CD4-positive, alpha-beta T cell (primary cell): ENCODE measurements at regions not wholly inside any gene's neighbourhood (a gene's known extent, or its start where the extent isn't known, plus 50 kb on each side); places are given as distances from the start of the nearest gene placed in this dataset.
"Not testable (repeated sequence)": the region's sequence is repeated elsewhere in the genome, so short reads cannot be mapped to it uniquely, and the experiment has no call there.

Source experiments
- ATAC-seq: fragments of 200-7000 bp; cut with Tn5 transposase; one replicate; pipeline ENCODE4 v1.10.0; 2022; ENCODE audit warnings: mild to moderate bottlenecking; ENCODE audit not compliant: poor library complexity
- CTCF ChIA-PET: fragments of 350-600 bp; sonication (Branson Sonifier 250); formaldehyde crosslinking; loops from one replicate; lab custom pipeline; 2021; ENCODE audit warnings: antibody characterized with exemption, inconsistent platforms; lab: Charles Lee
- POLR2A ChIA-PET: fragments of 350-600 bp; sonication (Branson Sonifier 250); formaldehyde crosslinking; loops from one replicate; lab custom pipeline; 2021; ENCODE audit warnings: antibody characterized with exemption, inconsistent platforms; lab: Charles Lee
- DNase-seq, 14 experiments: peaks; one replicate each; pipeline ENCODE4 v3.0.0-alpha.2; 2013 to 2020; ENCODE audit warnings: mixed read lengths in 2 of 14
- H3K27ac ChIP-seq, 2 donors: one replicate each; pipeline versions ENCODE4 v1.5.1 to v1.7.0; 2013; ENCODE audit warnings: low read length in 2 of 2, low read depth in 1 of 2, mild to moderate bottlenecking in 1 of 2
- H3K27me3 ChIP-seq, 2 experiments: 1 replicate in 1 of 2; 2 replicates in 1 of 2; pipeline versions ENCODE4 v1.6.1 to v1.7.0; 2013; ENCODE audit warnings: low read length in 2 of 2, control low read depth in 1 of 2, mild to moderate bottlenecking in 1 of 2, moderate library complexity in 1 of 2; ENCODE audit not compliant: insufficient read depth in 2 of 2, control insufficient read depth in 1 of 2
- H3K36me3 ChIP-seq: one replicate; pipeline ENCODE4 v1.6.1; 2013; ENCODE audit warnings: low read length, control low read depth; ENCODE audit not compliant: insufficient read depth
- H3K4me1 ChIP-seq: one replicate; pipeline ENCODE4 v1.6.1; 2013; ENCODE audit warnings: low read length, control low read depth; ENCODE audit not compliant: insufficient read depth
- H3K4me3 ChIP-seq: one replicate; pipeline ENCODE4 v1.5.1; 2013; ENCODE audit warnings: mild to moderate bottlenecking, low read length, moderate library complexity
- H3K9me3 ChIP-seq, 2 experiments: 1 replicate in 1 of 2; 2 replicates in 1 of 2; pipeline versions ENCODE4 v1.6.1 to v1.7.0; 2013; ENCODE audit warnings: low read length in 2 of 2, mild to moderate bottlenecking in 2 of 2, control low read depth in 1 of 2, moderate library complexity in 1 of 2; ENCODE audit not compliant: control insufficient read depth in 1 of 2, insufficient read depth in 1 of 2
- H3K27ac Mint-ChIP-seq: one replicate; pipeline ENCODE4 v1.8.0; 2020; ENCODE audit warnings: mixed read lengths
- H3K27me3 Mint-ChIP-seq: one replicate; pipeline ENCODE4 v1.8.0; 2021; ENCODE audit warnings: mixed read lengths
- H3K36me3 Mint-ChIP-seq: one replicate; pipeline ENCODE4 v1.8.0; 2021; ENCODE audit warnings: low read depth, mixed read lengths
- H3K4me1 Mint-ChIP-seq: one replicate; pipeline ENCODE4 v1.8.0; 2021; ENCODE audit warnings: low read depth, mixed read lengths
- H3K4me3 Mint-ChIP-seq: one replicate; pipeline ENCODE4 v1.8.0; 2020; ENCODE audit warnings: mild to moderate bottlenecking, mixed read lengths
- H3K9me3 Mint-ChIP-seq: one replicate; pipeline ENCODE4 v1.8.0; 2020; ENCODE audit warnings: mixed read lengths
- intact Hi-C, 2 experiments: fragments of 100-400 bp; cut with DNase I in 1 of 2; cut with micrococcal nuclease in 1 of 2; formaldehyde crosslinking; loops; one replicate each; pipeline versions ENCODE4 v1.15.1 to v1.9.0; 2023 to 2025; cut with DNase I, micrococcal nuclease
- TF ChIP-seq, protein P1 (sequence below): fragments of 200-600 bp; IDR thresholded peaks from one replicate; pipeline ENCODE4 v1.8.0; 2022; ENCODE audit warnings: antibody characterized with exemption, mild to moderate bottlenecking

DNA sequence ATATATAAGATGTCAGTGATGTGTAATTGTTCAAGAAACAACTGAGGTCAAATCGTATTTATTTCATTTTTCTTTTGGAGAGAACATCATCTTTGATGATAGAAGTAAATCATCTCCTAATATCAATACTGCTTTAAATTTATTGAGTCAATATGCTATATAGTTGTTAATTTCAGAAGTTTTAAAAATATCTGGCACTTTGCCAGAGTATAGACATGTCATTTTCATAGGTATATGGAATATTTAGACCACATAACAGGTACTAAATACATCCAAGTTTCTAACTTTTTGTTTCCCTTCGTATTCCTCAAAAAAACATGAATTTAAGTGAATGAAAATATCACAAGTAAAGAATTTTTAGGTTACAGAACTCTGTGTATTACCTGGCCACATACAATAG, 577.8 kb downstream of the ARL4A start:
- Histone ChIP-seq H3K36me3 (no peaks in the 10 kb centered on the region), H3K9me3 (no peaks in the 10 kb centered on the region), H3K4me3 (no peak overlapping the region), H3K4me1 (no peaks in the 10 kb centered on the region), H3K27ac (no peak overlapping the region), H3K27me3 (peaks cover 0 to 2% of the 10 kb centered on the region in 2 experiments)
- ChIA-PET CTCF (interaction anchor here (1.0 kb wide), 1 partner anchor 578 kb away, joined by 3 read pairs; the partner anchor contains the start of gene ARL4A), POLR2A (no interaction called here)
- H3K4me3 Mint-ChIP-seq = no peak overlapping the region
- H3K36me3 Mint-ChIP-seq = no peaks in the 10 kb centered on the region
- peaks cover 8% of the 10 kb centered on the region for H3K27me3 Mint-ChIP-seq
- ATAC-seq (no peak), DNase-seq (no peak)
- intact Hi-C loops = no loop called here
- no peaks in the 10 kb centered on the region for H3K4me1 Mint-ChIP-seq
- no peaks in the 10 kb centered on the region for H3K9me3 Mint-ChIP-seq
- H3K27ac Mint-ChIP-seq = no peak overlapping the region
- TF ChIP-seq, protein P1, sequence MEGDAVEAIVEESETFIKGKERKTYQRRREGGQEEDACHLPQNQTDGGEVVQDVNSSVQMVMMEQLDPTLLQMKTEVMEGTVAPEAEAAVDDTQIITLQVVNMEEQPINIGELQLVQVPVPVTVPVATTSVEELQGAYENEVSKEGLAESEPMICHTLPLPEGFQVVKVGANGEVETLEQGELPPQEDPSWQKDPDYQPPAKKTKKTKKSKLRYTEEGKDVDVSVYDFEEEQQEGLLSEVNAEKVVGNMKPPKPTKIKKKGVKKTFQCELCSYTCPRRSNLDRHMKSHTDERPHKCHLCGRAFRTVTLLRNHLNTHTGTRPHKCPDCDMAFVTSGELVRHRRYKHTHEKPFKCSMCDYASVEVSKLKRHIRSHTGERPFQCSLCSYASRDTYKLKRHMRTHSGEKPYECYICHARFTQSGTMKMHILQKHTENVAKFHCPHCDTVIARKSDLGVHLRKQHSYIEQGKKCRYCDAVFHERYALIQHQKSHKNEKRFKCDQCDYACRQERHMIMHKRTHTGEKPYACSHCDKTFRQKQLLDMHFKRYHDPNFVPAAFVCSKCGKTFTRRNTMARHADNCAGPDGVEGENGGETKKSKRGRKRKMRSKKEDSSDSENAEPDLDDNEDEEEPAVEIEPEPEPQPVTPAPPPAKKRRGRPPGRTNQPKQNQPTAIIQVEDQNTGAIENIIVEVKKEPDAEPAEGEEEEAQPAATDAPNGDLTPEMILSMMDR = no peak

DNA sequence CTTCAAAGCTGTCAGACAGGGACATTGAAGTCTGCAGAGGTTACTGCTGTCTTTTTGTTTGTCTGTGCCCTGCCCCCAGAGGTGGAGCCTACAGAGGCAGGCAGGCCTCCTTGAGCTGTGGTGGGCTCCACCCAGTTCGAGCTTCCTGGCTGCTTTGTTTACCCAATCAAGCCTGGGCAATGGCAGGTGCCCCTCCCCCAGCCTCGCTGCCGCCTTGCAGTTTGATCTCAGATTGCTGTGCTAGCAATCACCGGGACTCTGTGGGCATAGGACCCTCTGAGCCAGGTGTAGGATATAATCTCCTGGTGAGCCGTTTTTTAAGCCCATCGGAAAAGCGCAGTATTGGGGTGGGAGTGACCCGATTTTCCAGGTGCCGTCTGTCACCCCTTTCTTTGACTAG, 586.8 kb downstream of the ARL4A start:
- H3K27me3 ChIP-seq = peaks cover 0 to 17% of the 10 kb centered on the region in 2 experiments
- H3K36me3 Mint-ChIP-seq, H3K4me1 Mint-ChIP-seq, H3K27ac ChIP-seq, H3K27ac Mint-ChIP-seq, H3K4me3 ChIP-seq, H3K4me3 Mint-ChIP-seq, DNase-seq, H3K36me3 ChIP-seq, ATAC-seq, H3K9me3 ChIP-seq, H3K4me1 ChIP-seq, H3K9me3 Mint-ChIP-seq, intact Hi-C loops, CTCF ChIA-PET, POLR2A ChIA-PET: not testable (repeated sequence)
- H3K27me3 Mint-ChIP-seq = peaks cover 18% of the 10 kb centered on the region

DNA sequence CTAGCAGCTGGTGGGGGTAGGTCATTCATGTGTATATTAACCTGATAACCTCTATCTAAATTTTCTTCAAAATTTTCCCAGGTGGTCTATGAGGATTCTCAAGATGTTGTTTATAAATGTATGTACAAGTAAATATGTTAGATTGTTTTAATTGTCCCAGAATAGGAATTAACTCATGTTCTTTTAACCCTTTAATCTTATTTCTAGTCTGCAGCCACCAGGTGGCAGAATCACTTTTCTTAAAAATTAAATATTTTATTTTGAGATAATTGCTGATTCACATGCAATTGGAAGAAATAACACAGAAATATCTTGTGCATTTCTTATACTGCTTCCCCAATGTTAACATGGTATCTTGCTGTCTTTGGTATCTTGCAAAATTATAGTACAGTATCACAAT, 589.5 kb downstream of the ARL4A start:
- H3K36me3 ChIP-seq = no peaks in the 10 kb centered on the region
- H3K4me1 ChIP-seq = no peaks in the 10 kb centered on the region
- no peak overlapping the region for H3K4me3 ChIP-seq
- peaks cover 0 to 17% of the 10 kb centered on the region in 2 experiments for H3K27me3 ChIP-seq
- CTCF ChIA-PET = no interaction called here
- H3K27me3 Mint-ChIP-seq = peaks cover 24% of the 10 kb centered on the region
- POLR2A ChIA-PET = no interaction called here
- ATAC-seq (no peak), DNase-seq (no peak)
- no peak overlapping the region for H3K27ac Mint-ChIP-seq
- H3K4me1 Mint-ChIP-seq = no peaks in the 10 kb centered on the region
- H3K9me3 Mint-ChIP-seq = no peaks in the 10 kb centered on the region
- TF ChIP-seq, protein P1 = no peak
- H3K36me3 Mint-ChIP-seq = no peaks in the 10 kb centered on the region
- intact Hi-C loops = no loop called here
- no peak overlapping the region for H3K27ac ChIP-seq
- no peak overlapping the region for H3K4me3 Mint-ChIP-seq
- no peaks in the 10 kb centered on the region for H3K9me3 ChIP-seq

DNA sequence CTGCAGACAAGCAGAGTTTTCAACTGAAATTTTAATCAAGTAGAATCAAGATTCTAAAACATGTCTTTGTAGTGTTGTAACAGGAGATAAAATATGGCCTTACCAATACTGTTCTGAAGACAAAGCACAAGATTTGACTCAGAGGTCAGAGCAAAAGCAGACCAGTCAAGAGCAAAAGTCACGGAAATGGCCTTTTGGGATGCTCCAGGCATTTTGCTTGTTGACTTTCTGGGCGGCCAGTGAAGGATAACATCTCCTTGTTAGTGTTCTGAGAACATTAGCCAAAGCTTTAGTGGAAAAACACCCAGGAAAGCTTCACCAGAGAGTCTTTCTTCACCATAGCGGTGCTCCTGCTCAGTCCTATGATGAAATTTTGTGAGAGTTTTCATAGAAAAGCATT, 590.6 kb downstream of the ARL4A start:
- H3K36me3 Mint-ChIP-seq = no peaks in the 10 kb centered on the region
- ChIA-PET CTCF (no interaction called here), POLR2A (no interaction called here)
- no peaks in the 10 kb centered on the region for H3K9me3 ChIP-seq
- H3K9me3 Mint-ChIP-seq = no peaks in the 10 kb centered on the region
- no peak for DNase-seq
- no peak overlapping the region for H3K4me3 ChIP-seq
- no peaks in the 10 kb centered on the region for H3K36me3 ChIP-seq
- no peak overlapping the region for H3K27ac Mint-ChIP-seq
- intact Hi-C loops = no loop called here
- peaks cover 0 to 17% of the 10 kb centered on the region in 2 experiments for H3K27me3 ChIP-seq
- H3K4me3 Mint-ChIP-seq = no peak overlapping the region
- no peaks in the 10 kb centered on the region for H3K4me1 ChIP-seq
- ATAC-seq = no peak
- H3K27ac ChIP-seq = no peak overlapping the region
- H3K4me1 Mint-ChIP-seq = no peaks in the 10 kb centered on the region
- H3K27me3 Mint-ChIP-seq = peaks cover 24% of the 10 kb centered on the region
- TF ChIP-seq, protein P1 = no peak
